ENCODE measurements at regions not wholly inside any gene's neighbourhood (a gene's known extent, or its start where the extent isn't known, plus 50 kb on each side); places are given as distances from the start of the nearest gene placed in this dataset.

- TF ChIP-seq CTCF (IDR thresholded peaks at IDR 0.05): no peak
- no peak for TF ChIP-seq POLR2A (IDR thresholded peaks at IDR 0.05)
Observed at GRCh38 chr4:110417136-110417535, 58.8 kb upstream of the ENPEP start.

All from heart left ventricle (tissue), 13 donors.